AG04450 (cell line): ENCODE measurements at regions not wholly inside any gene's neighbourhood (a gene's known extent, or its start where the extent isn't known, plus 50 kb on each side); places are given as distances from the start of the nearest gene placed in this dataset.
A peak's percentile ranks its signal among the peaks of the same experiment; 100 is the strongest.
"Not testable (repeated sequence)": the region's sequence is repeated elsewhere in the genome, so short reads cannot be mapped to it uniquely, and the experiment has no call there.

Source experiments
- CTCF ChIA-PET: fragments of 300-600, 350-600 bp; formaldehyde crosslinking; extraction: SDS; loops from one replicate; lab custom pipeline; 2022; ENCODE audit warnings: antibody characterized with exemption, inconsistent platforms; lab: Charles Lee
- POLR2A ChIA-PET: fragments of 350-600 bp; formaldehyde crosslinking; extraction: SDS; loops from one replicate; lab custom pipeline; 2021; ENCODE audit warnings: antibody characterized with exemption, inconsistent platforms; lab: Yijun Ruan, JAX
- DNase-seq: peaks from one replicate; pipeline ENCODE4 v3.0.0-alpha.2; 2011; ENCODE audit warnings: low read depth, low spot score
- H3K27ac ChIP-seq: one replicate; pipeline ENCODE4 v1.5.1; 2012; ENCODE audit warnings: low read depth, low read length, control low read depth
- H3K27me3 ChIP-seq: one replicate; pipeline ENCODE4 v1.6.0; 2012; ENCODE audit warnings: low read length; ENCODE audit not compliant: control insufficient read depth, insufficient read depth
- H3K4me3 ChIP-seq: 2 replicates; pipeline ENCODE4 v1.5.1; 2011; ENCODE audit warnings: mild to moderate bottlenecking, low read depth, low read length, control low read depth
- H3K9me3 ChIP-seq: 2 replicates; pipeline ENCODE4 v1.5.1; 2012; ENCODE audit warnings: low read length; ENCODE audit not compliant: control insufficient read depth, insufficient read depth
- CTCF ChIP-seq: IDR thresholded peaks from 2 replicates; pipeline ENCODE4 v1.5.1; 2011; ENCODE audit warnings: low read depth, low read length, control low read depth, inconsistent platforms

GRCh38 chr9:19901586-19901985, 112.7 kb upstream of the SLC24A2 start:
- TF ChIP-seq CTCF, result no peak
- Histone ChIP-seq H3K9me3 (no peaks in the 10 kb centered on the region), H3K27ac (no peak overlapping the region), H3K27me3 (peaks cover 2% of the 10 kb centered on the region), H3K4me3 (no peak overlapping the region)
- ChIA-PET POLR2A (no interaction called here), CTCF (no interaction called here)
- no peak for DNase-seq

DNA sequence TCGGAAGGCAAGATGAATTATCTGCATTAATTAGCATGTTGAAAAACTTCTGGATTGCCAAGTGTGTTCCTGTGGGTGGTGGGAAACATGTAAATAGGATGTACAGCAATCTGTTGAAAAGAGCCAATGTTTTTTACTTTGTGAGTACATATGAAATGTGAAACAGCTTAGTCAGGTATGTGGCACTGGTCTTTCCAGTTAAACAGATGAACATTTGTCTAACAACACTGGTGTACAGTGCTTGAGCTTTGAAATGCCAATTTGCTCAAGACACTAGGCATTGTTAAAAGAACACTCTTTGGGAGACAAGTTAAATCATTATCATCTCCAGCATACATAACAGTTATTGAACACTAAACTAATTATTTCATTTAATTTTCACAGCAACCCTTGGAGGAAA, 107.3 kb upstream of the SLC24A2 start:
- H3K27ac ChIP-seq, result no peak overlapping the region
- TF ChIP-seq CTCF, result no peak
- no peaks in the 10 kb centered on the region for H3K9me3 ChIP-seq
- no peak overlapping the region for H3K4me3 ChIP-seq
- peaks cover 2% of the 10 kb centered on the region for H3K27me3 ChIP-seq
- ChIA-PET POLR2A (no interaction called here), CTCF (no interaction called here)
- DNase-seq, result no peak

DNA sequence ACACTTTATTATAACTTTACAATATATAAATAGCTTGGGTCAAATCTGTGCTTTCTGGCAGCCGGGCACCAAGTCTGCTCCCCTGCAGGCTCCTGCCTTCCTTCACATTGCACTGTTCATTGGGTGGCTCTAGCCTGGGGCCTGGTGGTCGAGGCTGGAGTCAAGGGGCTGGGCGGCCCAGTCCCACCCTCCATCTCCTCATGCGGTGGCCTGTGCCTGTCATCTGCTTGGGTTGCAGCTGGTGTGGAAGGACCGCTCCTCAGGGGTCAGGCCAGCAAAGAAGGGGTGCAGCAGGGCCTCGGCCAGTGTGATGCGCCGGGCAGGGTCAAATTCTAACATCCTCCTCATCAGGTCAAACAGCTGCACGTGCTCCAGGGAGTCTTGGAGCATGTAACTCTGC, 106.7 kb upstream of the SLC24A2 start:
- H3K27me3 ChIP-seq, POLR2A ChIA-PET, DNase-seq, H3K9me3 ChIP-seq, H3K4me3 ChIP-seq, H3K27ac ChIP-seq: not testable (repeated sequence)
- CTCF ChIA-PET, result interaction anchor here (0.6 kb wide), 1 partner anchor 241 kb away, joined by 4 read pairs; no protein-coding TSS in a partner anchor

DNA sequence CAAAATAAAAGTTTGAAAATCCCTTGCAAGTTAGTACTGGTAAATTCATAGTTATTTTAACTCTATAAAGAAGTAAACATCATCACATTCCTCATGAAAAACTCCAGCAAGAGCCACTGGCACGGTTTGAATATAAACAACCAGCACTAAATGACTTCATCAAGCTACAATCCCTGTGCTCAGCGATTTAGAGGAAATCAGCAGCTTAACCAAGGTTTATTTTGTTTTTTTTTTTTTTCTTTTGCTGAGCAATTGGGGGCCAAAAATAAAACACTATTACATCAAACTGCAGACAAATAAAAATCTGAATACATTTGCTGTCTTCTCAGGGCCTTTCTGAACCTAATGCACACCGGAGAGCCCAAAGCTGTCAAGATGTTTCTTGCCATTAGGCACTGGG, 106.2 kb upstream of the SLC24A2 start:
- Histone ChIP-seq H3K27me3 (peaks cover 2% of the 10 kb centered on the region), H3K9me3 (no peaks in the 10 kb centered on the region), H3K4me3 (no peak overlapping the region), H3K27ac (no peak overlapping the region)
- DNase-seq, result peak; percentile 2
- POLR2A ChIA-PET, result no interaction called here
- no peak for TF ChIP-seq CTCF
- CTCF ChIA-PET, result no interaction called here

DNA sequence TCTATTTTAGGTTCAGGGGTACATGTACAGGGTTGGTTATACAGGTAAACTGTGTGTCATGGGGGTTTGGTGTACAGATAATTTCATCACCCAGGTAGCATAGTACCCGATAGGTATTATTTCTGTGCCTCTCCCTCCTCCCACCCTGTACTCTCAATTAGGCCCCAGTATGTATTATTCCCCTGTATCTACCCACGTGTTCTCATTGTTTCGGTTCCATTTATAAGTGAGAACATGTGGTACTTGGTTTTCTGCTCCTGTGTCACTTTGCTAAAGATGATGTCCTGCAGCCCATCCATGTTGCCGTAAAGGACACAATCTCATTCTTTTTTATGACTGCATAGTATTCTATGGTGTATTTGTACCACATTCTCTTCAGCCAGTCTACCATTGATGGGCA, 96.8 kb upstream of the SLC24A2 start:
- no peak overlapping the region for H3K4me3 ChIP-seq
- ChIA-PET POLR2A (no interaction called here), CTCF (no interaction called here)

More for the DNA sequence above, 96.8 kb upstream of the SLC24A2 start:
- TF ChIP-seq CTCF, result no peak
- no peaks in the 10 kb centered on the region for H3K9me3 ChIP-seq
- no peak overlapping the region for H3K27ac ChIP-seq
- DNase-seq, result no peak
- H3K27me3 ChIP-seq, result no peaks in the 10 kb centered on the region
